ENCODE measurements at regions not wholly inside any gene's neighbourhood (a gene's known extent, or its start where the extent isn't known, plus 50 kb on each side); places are given as distances from the start of the nearest gene placed in this dataset.

- H3K4me3 ChIP-seq (replicated peaks in 1 of 3; ENCODE audit: insufficient read depth in 1 of 3, low read depth in 1 of 3, low read length in 3 of 3): no peak overlapping the region
- no peaks in the 10 kb centered on the region for H3K9me3 ChIP-seq (replicated peaks; ENCODE audit: control insufficient read depth, insufficient read depth, low read length)
- no peak overlapping the region for H3K4me2 ChIP-seq (ENCODE audit: insufficient read depth, low read length)
- H3K36me3 ChIP-seq (ENCODE audit: control insufficient read depth in 2 of 2, extremely low read depth in 1 of 2, insufficient read depth in 2 of 2, low read length in 2 of 2): no peaks in the 10 kb centered on the region
- TF ChIP-seq MYC (IDR thresholded peaks at IDR 0.05; ENCODE audit: low read depth, low read length) (no peak), GATA2 (IDR thresholded peaks at IDR 0.05; ENCODE audit: insufficient read depth, insufficient read length, low read depth, low read length) (no peak), FOS (IDR thresholded peaks at IDR 0.05; ENCODE audit: borderline replicate concordance, insufficient read depth, low read length) (no peak), JUN (IDR thresholded peaks at IDR 0.05; ENCODE audit: borderline replicate concordance, insufficient read depth, insufficient read length, low read depth) (no peak), POLR2AphosphoS5 (IDR thresholded peaks at IDR 0.05; ENCODE audit: insufficient read depth, low read depth, low read length) (no peak), POLR2A (IDR thresholded peaks at IDR 0.05; ENCODE audit: low read depth, low read length) (no peak), EZH2 (IDR thresholded peaks at IDR 0.05; ENCODE audit: borderline replicate concordance, low read depth, low read length, severe bottlenecking) (no peak)
- TF ChIP-seq, protein P1, sequence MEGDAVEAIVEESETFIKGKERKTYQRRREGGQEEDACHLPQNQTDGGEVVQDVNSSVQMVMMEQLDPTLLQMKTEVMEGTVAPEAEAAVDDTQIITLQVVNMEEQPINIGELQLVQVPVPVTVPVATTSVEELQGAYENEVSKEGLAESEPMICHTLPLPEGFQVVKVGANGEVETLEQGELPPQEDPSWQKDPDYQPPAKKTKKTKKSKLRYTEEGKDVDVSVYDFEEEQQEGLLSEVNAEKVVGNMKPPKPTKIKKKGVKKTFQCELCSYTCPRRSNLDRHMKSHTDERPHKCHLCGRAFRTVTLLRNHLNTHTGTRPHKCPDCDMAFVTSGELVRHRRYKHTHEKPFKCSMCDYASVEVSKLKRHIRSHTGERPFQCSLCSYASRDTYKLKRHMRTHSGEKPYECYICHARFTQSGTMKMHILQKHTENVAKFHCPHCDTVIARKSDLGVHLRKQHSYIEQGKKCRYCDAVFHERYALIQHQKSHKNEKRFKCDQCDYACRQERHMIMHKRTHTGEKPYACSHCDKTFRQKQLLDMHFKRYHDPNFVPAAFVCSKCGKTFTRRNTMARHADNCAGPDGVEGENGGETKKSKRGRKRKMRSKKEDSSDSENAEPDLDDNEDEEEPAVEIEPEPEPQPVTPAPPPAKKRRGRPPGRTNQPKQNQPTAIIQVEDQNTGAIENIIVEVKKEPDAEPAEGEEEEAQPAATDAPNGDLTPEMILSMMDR (IDR thresholded peaks at IDR 0.05; ENCODE audit: extremely low read depth in 1 of 2, insufficient read depth in 1 of 2, low read depth in 1 of 2, low read length in 2 of 2): no peak
- TF ChIP-seq, protein P2, sequence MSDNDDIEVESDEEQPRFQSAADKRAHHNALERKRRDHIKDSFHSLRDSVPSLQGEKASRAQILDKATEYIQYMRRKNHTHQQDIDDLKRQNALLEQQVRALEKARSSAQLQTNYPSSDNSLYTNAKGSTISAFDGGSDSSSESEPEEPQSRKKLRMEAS (IDR thresholded peaks at IDR 0.05; ENCODE audit: insufficient read depth, insufficient read length): no peak
- intact Hi-C loops (cut with micrococcal nuclease): no loop called here
- H3K4me1 ChIP-seq (ENCODE audit: control insufficient read depth, extremely low read depth, insufficient read depth, low read length): peaks cover 6% of the 10 kb centered on the region
- FAIRE-seq (no peak), DNase-seq (ENCODE audit: low read depth, low spot score) (no peak)
- no peaks in the 10 kb centered on the region for H3K79me2 ChIP-seq (ENCODE audit: control insufficient read depth, insufficient read depth, low read length)
- no peaks in the 10 kb centered on the region for H3K9me1 ChIP-seq (replicated peaks; ENCODE audit: control insufficient read depth, extremely low read depth, insufficient read depth, low read length)
- H2AFZ ChIP-seq (ENCODE audit: low read depth, low read length): no peak overlapping the region
- ChIA-PET POLR2A (no interaction called here), CTCF (interaction anchor here (1.1 to 1.2 kb wide), 2 partner anchors 13 to 879 kb away, joined by 4 read pairs; no protein-coding TSS in a partner anchor)
- H3K9ac ChIP-seq (replicated peaks; ENCODE audit: extremely low read depth, insufficient read depth, low read length): no peak overlapping the region
- no TSS peak for BruUV-seq (replicated peaks)
- no peak overlapping the region for H3K27ac ChIP-seq (ENCODE audit: insufficient read depth, low read depth, low read length)
- no peaks in the 10 kb centered on the region for H4K20me1 ChIP-seq (replicated peaks; ENCODE audit: control insufficient read depth, extremely low read depth, insufficient read depth, low read length)
- no peaks in the 10 kb centered on the region for H3K27me3 ChIP-seq (ENCODE audit: control insufficient read depth in 2 of 2, insufficient read depth in 2 of 2, low read length in 2 of 2)
- dilution Hi-C loops (cut with MboI; ENCODE audit: extremely low pct_ligation_motif_present, low sequenced_read_pairs): no loop called here
Observed at GRCh38 chr5:92922231-92922967, 658.6 kb downstream of the NR2F1-AS1 start.

Measured in endothelial cell of umbilical vein (primary cell).